ENCODE measurements at regions not wholly inside any gene's neighbourhood (a gene's known extent, or its start where the extent isn't known, plus 50 kb on each side); places are given as distances from the start of the nearest gene placed in this dataset.
"Not testable (repeated sequence)": the region's sequence is repeated elsewhere in the genome, so short reads cannot be mapped to it uniquely, and the experiment has no call there.

GRCh38 chr2:87903242-87904114 is 77.9 kb upstream of the RGPD2 start:
- not testable (repeated sequence) for TF ChIP-seq CTCF (IDR thresholded peaks at IDR 0.05; ENCODE audit: low read depth, low read length, poor library complexity, severe bottlenecking); EZH2phosphoT487 (IDR thresholded peaks at IDR 0.05; ENCODE audit: borderline replicate concordance, low read length)
